GM20431 (cell line): ENCODE measurements at regions not wholly inside any gene's neighbourhood (a gene's known extent, or its start where the extent isn't known, plus 50 kb on each side); places are given as distances from the start of the nearest gene placed in this dataset.
"Not testable (repeated sequence)": the region's sequence is repeated elsewhere in the genome, so short reads cannot be mapped to it uniquely, and the experiment has no call there.

Source experiments
- in situ Hi-C: fragments of 300-500 bp; cut with MseI, MboI; formaldehyde crosslinking; loops from one replicate; pipeline ENCODE4 v1.15.0; 2020; ENCODE audit warnings: low sequenced_read_pairs; ENCODE audit not compliant: unreplicated experiment

DNA sequence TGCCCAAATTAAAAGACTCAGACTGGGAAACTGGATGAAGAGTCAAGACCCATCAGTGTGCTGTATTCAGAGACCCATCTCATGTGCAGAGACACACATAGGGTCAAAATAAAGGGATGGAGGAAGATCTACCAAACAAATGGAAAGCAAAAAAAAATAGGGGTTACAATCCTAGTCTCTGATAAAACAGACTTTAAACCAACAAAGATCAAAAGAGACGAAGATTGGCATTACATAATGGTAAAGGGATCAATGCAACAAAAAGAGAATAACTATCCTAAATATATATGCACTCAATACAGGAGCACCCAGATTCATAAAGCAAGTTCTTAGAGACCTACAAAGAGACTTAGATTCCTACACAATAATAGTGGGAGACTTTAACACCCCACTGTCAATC is 813.0 kb downstream of the SLC6A15 start:
- in situ Hi-C loops, result not testable (repeated sequence)

DNA sequence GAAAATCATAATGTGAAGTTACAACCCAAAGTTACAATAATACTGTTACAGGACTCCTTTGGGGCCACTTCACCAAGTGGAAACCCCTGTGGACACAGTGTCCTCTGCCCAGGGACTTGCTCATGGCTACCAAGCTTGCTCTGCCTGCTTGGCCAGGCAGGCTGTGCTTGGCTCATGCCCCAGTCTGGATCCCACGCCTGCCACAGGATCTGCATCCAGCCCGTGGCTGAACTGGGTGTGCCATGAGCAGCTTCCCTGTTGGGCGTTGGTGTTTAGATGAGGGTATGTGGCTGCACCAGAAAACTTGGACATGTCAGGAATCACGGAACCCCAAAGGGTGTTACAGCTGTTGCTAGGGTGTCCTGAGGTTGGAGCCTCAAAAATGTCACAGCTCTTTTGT is 820.9 kb downstream of the SLC6A15 start:
- in situ Hi-C loops, result no loop called here

DNA sequence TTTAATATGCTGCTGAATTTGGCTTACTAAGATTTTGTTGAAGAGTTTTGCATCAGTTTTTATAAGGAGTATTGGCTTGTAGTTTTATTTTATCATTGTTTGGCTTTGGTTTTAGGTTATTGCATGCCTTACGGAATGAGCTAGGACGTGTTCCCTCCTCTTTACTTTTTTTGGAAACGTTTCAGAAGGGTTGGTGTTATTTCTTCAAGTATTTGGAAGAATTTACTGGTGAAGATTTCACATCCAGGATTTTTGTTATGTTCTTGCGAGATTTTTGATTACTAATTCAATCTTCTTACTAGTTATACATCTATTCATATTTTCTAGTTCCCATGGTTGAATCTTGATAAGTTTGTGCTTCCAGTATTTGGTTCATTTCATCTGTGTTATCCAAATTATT is 823.2 kb downstream of the SLC6A15 start:
- in situ Hi-C loops, result no loop called here

DNA sequence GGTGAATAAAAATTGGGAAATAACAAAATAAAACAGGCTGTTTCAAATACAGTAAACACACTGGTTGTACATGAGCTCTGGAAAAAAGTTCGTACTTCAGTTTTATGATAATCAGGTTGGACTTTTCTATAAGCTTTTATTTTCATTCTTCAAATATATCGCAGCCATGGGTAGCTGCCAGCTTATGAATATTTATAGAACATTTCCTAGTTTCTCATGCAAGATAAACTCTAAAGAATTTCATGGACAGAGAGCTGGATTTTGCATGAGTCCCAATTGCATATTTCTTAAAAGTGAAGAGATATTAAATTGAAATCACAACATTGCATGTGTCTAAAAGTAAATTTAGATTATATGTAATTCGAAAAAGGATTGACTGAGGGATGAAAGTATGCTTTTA is 827.6 kb downstream of the SLC6A15 start:
- in situ Hi-C loops, result no loop called here

DNA sequence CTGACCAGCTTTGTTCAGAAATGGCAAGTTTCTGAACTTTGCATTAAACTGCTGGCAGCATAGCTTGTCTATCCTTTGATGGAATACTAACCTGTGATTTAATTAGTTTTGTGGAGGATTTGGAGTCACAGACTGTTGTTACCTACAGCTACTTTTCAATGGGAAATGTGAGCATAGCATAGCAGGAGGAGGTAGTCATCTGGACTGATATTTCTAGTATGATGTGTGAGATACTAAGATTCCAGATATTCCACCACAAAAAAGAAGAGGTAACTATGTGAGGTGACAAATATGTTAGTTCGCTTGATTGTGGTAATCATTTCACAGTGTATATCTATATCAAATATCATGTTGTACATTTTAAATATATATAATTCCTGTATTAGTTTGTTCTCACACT is 833.0 kb downstream of the SLC6A15 start:
- in situ Hi-C loops, result no loop called here

DNA sequence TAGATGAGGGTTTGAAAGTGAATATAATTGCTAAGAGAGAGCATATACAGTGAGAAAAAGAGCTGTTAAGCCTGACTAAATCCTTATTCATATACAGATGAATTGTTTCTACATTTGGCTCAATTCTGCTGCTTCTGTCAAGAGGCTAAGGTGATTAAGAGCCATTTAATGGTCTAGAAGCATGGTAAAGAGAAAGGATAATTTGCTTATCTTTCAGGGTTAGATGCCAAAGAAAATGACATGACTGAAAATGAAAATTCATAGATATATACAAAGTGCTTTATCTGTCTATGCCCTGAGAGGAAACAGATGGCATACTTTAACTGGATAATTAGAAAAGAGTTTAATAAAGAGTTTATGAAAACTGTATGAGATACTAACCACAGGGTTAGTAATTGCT is 834.9 kb downstream of the SLC6A15 start:
- in situ Hi-C loops, result no loop called here

DNA sequence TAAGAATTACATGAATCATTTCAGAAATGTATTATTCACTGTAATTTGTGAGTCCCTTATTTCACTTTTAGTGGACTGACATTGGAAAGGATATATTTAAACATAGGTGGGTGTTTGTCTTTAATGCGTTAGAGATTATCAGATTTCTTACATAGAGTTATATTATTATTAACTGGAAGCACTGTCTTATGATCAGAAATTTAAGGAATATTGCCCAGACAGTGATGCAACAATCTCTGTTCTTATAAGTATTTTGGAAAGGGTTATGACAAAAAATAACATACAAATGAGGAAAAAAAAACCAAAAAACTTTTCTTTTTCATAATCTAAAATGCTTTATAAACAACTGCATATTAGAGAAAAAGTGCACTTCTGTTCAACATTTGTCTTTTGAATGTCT is 836.6 kb downstream of the SLC6A15 start:
- in situ Hi-C loops, result no loop called here

DNA sequence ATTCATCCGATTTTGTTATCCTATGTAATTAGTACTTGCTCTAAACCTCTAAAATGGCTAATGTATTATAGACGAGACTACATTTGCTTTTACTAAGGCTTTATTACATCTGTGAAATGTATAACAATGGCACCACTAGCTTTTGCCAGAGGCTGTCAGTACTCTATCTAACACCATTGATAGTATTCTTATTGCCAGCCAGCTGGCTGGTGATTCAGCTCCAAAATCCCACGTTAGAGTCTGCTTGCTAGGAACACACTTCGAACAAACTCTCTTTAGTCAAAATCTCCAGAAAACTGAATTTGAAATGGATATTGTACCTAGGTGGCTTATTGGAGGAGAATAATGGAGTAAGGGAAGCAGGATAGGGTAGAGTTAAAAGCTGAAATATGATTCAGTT is 839.2 kb downstream of the SLC6A15 start:
- in situ Hi-C loops, result no loop called here

DNA sequence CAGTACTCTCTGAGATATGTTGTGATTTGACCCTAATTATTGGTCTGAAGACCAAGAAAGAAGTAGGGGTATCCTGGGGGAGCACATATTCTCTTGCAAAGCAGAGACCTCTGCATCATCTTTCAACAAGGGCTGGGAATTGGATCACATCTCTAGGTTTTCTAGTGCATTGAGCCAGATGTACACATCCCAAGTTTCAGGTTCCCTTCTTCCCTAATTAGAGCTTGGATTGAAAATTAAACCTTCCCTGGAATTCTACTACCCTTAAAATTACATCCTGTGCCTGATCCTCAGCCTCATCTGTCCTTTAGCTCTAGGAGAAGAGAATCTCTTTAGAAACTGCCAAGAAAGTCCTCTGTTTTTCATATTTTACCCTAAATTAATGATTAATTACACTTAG is 839.6 kb downstream of the SLC6A15 start:
- in situ Hi-C loops, result no loop called here

DNA sequence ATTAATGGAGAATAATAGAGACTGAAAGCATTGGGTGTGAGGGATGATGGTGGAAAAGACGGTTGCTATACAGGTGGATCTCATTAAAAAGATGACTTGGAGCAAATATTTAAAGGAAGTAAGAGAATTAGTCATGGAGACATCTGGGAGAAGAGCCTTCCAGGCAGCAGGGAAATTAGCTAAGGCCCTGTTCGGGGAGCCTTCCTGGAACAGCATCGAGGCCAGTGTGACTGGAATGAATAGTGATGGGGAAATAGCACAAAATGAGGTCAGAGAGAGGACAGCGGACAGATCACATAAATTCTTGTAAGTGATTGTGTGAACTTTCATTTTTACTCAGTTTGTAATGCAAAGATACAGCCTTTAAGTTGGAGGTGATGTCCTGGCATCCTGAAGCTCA is 842.3 kb downstream of the SLC6A15 start:
- in situ Hi-C loops, result no loop called here

DNA sequence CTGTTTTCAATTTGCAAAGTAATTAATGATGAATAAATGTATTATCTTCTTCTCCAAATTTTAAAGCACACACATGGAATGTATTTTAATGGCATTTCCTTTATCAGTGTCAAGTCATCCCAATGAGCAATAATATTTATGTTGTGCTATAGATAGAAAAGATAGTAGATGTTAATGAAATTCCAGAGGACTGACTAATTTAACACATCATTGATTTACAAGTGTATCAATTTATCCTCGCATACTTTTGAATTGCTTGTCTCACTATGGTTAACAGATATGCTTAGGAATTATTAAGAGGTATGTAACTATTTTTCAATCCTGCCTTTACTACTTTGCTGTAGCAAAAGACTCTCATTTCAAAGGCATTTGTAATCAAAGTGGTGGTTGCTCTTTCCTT is 842.9 kb downstream of the SLC6A15 start:
- in situ Hi-C loops, result no loop called here

DNA sequence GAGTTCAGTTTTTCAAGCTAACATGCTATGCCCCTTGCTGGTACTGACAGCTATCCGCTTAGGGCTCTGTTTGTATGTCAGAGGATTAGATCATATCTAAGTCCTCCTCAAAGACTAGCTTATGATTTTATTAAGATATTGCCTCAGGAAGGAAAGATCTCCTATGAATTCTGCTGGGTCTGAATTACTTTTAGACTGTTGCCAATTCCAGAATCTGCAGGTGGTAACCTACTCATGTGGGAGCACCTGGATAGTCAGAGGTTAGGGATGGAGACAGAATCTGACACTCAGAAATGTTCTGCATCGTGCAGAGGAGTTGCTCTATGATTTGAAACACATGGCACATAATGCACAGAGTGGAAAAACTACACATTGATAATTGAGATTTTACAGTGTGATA is 843.4 kb downstream of the SLC6A15 start:
- in situ Hi-C loops, result no loop called here

DNA sequence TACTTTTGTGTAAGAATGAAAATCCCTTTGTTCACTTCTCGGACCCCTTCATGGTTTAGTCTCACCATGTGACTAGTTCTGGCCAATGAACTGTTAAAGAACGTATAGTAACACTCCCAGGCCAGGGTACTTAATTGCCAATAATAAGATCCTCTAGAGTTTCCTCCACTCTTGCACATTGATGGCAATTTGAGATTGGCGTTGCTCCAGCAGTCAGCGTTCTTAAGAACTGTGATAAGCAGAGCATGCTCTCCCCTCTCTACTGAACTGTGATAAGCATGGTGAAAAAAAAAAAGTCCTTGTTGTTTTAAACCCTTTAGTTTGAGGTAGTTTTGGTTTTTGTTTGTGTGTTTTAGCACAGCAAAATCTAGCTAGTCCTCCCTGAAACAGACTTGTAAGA is 854.5 kb downstream of the SLC6A15 start:
- in situ Hi-C loops, result no loop called here

DNA sequence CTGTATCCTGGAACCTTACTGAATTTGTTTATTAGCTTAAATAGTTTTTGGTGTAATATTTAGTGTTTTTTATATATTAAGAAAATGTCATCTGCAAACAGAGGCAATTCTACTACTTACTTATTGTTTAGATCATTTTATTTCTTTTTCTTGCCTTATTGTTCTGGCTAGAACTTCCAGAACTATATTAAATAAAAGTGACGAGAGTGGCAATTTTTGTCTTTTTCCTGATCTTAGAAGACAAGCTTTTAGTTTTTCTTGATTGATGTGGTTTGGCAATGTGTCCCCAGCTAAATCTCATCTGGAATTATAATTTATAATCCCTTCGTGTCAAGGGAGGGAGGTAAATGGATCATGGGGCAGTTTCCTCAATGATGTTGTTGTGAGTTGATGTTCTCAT is 857.8 kb downstream of the SLC6A15 start:
- in situ Hi-C loops, result no loop called here

DNA sequence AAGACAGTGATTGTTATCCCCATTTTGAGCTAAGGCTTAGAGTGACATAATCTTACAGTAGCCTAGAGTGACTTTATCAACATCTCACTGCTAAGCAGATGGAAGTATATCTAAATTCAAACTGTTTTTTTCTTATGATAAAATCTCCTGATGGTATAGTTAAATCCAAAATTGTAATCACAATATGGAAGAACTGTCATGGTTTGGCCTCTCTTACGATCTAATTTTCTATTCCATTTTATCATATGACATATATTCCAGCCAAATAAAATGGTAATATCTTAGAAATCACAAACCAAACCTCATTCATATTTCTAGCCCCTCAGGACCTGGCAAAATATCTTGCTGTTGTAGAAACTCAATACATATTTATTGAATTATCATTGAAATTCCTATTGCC is 864.7 kb downstream of the SLC6A15 start:
- in situ Hi-C loops, result no loop called here

DNA sequence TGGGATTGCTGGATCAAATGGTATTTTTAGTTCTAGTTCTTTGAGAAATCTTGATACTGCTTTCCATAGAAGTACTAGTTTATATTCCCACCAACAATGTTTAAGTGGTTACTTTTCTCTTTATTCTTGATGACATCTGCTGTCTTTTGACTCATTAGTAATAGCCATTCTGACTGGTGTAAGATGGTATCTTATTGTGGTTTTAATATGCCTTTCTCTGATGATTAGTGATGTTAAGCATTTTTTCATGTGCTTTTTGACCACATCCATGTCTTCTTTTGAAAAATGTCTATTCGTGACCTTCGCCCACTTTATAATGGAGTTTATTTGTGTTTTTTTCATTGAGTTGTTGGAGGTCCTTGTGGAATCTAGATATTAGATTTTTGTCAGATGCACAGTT is 865.7 kb downstream of the SLC6A15 start:
- in situ Hi-C loops, result no loop called here

DNA sequence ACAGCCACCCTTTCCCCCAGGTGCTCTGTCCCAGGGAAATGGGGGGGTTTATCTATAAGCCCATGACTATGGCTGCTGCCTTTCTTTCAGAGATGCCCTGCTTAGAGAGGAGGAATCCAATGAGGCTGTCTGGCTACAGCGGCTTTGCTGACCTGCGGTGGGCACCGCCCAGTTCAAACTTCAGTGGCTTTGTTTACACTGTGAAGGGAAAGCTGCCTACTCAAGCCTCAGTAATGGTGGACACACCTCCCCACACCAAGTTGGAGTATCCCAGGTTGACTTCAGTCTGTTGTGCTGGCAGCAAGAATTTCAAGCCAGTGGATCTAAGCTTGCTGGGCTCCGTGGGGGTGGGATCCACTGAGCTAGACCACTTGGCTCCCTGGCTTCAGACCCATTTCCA is 869.2 kb downstream of the SLC6A15 start:
- in situ Hi-C loops, result no loop called here

DNA sequence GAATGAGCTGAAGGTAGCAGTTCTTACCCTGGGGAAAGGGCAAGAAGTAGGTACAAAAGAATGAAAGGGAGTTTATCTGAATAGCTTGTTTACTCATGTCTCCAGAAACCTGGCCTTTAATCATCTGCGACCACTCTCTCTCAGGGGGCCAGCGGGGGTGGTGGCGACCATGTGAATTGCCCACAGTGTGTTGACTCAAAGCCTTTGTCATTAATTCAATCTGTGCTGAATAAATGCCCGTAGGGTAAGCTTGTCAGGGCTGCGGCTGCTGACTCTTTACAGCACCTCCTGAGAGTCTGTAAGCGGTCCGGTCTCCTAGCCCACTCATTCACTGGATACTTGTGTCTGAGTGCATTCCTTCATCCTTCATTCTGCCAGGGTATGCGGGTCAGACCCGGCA is 874.4 kb downstream of the SLC6A15 start:
- in situ Hi-C loops, result no loop called here

DNA sequence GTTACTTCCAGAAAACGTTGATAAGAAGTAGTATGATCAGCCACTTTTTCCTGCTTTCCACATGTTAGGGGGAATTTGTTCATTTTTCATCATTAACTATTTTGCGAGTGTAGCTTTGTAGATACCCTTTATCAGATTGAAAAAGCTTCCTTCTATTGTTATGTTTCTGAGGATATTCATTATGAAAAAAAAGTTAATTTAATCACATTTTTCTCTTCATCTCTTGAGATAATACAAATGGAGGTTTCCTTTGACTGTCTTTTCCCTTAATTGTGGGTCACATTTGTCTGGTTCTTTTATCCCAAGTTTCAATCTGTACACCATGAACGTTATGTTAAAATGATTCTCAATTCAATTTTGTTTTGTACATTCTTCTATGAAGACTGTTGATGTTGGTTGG is 875.7 kb downstream of the SLC6A15 start:
- in situ Hi-C loops, result no loop called here

DNA sequence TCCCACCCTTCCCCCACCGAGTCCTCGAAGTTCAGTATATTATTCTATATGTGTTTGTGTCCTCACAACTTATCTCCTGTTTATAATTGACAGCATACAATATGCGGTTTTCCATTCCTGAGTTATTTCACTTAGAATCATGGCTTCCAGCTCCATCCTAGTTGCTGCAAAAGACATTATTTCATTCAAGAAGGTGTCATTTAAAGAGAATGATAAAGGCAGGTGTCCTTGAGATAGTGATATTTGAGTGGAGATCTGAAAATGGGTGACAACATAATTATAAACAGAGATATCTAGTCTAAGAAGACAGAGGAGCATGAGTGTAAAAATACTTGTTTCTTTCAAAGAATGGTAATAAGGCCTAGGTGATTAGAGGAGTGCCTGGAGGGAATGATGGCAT is 876.8 kb downstream of the SLC6A15 start:
- in situ Hi-C loops, result no loop called here

DNA sequence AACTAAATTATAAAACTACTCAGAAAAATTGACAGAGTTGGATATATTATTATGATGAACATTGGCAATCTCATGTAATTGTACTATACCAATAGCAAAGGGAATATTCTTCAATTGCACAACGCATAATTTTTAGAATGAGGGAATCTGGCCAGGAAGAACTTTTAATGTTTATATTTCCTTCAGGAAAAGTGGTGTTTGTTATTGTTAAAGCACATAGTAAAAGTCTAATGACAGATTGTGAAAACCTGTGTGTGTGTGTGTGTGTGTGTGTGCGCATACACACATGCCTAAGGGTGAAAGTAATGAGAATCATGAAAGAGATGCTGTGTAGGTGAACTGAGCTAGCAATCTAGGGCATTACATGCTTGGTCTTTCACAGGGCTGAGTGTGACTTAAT is 877.7 kb downstream of the SLC6A15 start:
- in situ Hi-C loops, result no loop called here

DNA sequence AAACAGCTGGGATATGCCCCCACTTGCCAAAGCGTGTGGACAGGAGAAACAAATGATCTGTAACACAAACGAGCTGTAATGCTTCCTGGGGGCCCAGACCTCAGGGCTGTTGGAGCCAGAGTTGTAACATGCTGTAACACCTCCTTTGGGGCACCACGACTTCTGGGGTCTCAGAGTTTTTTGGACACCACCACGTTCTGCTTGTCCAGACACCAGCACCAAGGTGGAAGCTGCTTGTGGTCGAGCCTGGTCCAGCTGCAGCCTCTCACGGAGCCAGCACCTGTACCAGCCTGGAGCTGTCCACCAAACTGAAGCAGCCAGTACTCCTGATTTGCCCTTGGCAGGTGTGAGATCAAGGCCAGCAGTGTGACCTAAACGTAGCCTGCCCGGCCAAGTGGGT is 879.4 kb downstream of the SLC6A15 start:
- in situ Hi-C loops, result no loop called here

DNA sequence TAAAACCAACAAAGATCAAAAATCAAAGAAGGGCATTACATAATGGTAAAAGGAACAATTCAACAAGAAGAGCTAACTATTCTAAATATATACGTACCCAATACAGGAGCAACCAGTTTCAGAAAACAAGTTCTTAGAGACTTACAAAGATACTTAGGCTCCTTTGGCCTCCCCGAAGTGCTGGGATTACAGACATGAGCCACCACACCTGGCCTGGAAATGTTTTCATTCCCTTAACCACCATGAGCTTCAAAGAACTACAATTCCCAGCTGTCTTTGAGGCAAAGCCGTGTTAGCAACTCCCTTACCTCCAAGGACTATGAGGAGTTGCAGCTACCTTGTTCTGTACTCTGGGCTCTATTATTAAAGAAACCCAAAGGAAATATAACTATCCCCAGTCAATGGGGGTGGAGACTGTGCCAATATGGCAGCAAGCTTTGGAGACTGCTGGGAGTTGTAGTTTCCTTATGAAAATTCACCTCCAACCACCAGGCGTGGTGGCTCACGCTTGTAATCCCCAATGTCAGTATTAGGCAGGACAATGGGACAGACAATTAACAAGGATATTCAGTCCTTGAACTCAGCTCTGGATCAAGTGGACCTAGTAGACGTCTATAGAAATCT is 893.9 kb downstream of the SLC6A15 start:
- in situ Hi-C loops, result not testable (repeated sequence)
